Calu3 (cell line): ENCODE measurements at regions not wholly inside any gene's neighbourhood (a gene's known extent, or its start where the extent isn't known, plus 50 kb on each side); places are given as distances from the start of the nearest gene placed in this dataset.

Experiments used
- BruUV-seq: library from RNA; stranded (reverse); fragments of 400-500 nt; replicated peaks from 2 replicates; lab custom pipeline; 2021; lab: Mats Ljungman, UMichigan
- CTCF ChIA-PET: fragments of 300-600 bp; sonication (Branson Sonifier 250); formaldehyde crosslinking; loops from one replicate; lab custom pipeline; 2022; ENCODE audit warnings: antibody characterized with exemption; lab: Charles Lee
- DNase-seq: peaks from one replicate; pipeline ENCODE4 v3.0.0; 2022
- H3K27ac Mint-ChIP-seq: one replicate; pipeline ENCODE4 v1.8.0; 2022; ENCODE audit warnings: mixed read lengths; ENCODE audit not compliant: unreplicated experiment
- H3K27me3 Mint-ChIP-seq: one replicate; pipeline ENCODE4 v1.8.0; 2022; ENCODE audit warnings: mixed read lengths; ENCODE audit not compliant: unreplicated experiment
- H3K36me3 Mint-ChIP-seq: one replicate; pipeline ENCODE4 v1.8.0; 2022; ENCODE audit warnings: mild to moderate bottlenecking, moderate library complexity, mixed read lengths; ENCODE audit not compliant: insufficient read depth, unreplicated experiment
- H3K4me1 Mint-ChIP-seq: one replicate; pipeline ENCODE4 v1.8.0; 2022; ENCODE audit warnings: mild to moderate bottlenecking, low read depth, mixed read lengths; ENCODE audit not compliant: unreplicated experiment
- H3K4me3 Mint-ChIP-seq: one replicate; pipeline ENCODE4 v1.8.0; 2022; ENCODE audit warnings: mild to moderate bottlenecking, low read depth, moderate library complexity, mixed read lengths; ENCODE audit not compliant: unreplicated experiment
- H3K9me3 Mint-ChIP-seq: one replicate; pipeline ENCODE4 v1.8.0; 2022; ENCODE audit warnings: low read depth, mixed read lengths; ENCODE audit not compliant: unreplicated experiment
- CTCF ChIP-seq: fragments of 200-600 bp; IDR thresholded peaks from one replicate; pipeline ENCODE4 v1.8.0; 2022; ENCODE audit warnings: antibody characterized with exemption; ENCODE audit not compliant: unreplicated experiment
- intact Hi-C: fragments of 100-400 bp; cut with micrococcal nuclease; formaldehyde crosslinking; loops from one replicate; pipeline ENCODE4 v1.10.0; 2022; ENCODE audit not compliant: unreplicated experiment

- Mint-ChIP-seq H3K4me1 (no peaks in the 10 kb centered on the region), H3K4me3 (no peak overlapping the region), H3K27ac (no peak overlapping the region), H3K36me3 (no peaks in the 10 kb centered on the region), H3K27me3 (peaks cover 13% of the 10 kb centered on the region), H3K9me3 (peaks cover 7% of the 10 kb centered on the region)
- CTCF ChIA-PET: no interaction called here
- BruUV-seq: no TSS peak
- intact Hi-C loops: no loop called here
- DNase-seq: no peak
- TF ChIP-seq CTCF: no peak
Observed at GRCh38 chr7:153010416-153010815, 250.9 kb downstream of the ACTR3B start.

- Mint-ChIP-seq H3K9me3 (peaks cover 9% of the 10 kb centered on the region), H3K4me3 (no peak overlapping the region), H3K4me1 (no peaks in the 10 kb centered on the region), H3K27me3 (peaks cover 13% of the 10 kb centered on the region), H3K27ac (no peak overlapping the region), H3K36me3 (peaks cover 5% of the 10 kb centered on the region)
- intact Hi-C loops: no loop called here
- BruUV-seq: no TSS peak
- CTCF ChIA-PET: no interaction called here
- no peak for DNase-seq
- TF ChIP-seq CTCF: no peak
Observed at GRCh38 chr7:153012203-153012602, 252.7 kb downstream of the ACTR3B start.

- no peak for TF ChIP-seq CTCF
Observed at GRCh38 chr7:153017223-153017622, 257.7 kb downstream of the ACTR3B start.

GRCh38 chr7:153021542-153021941, 262.0 kb downstream of the ACTR3B start:
- Mint-ChIP-seq H3K9me3 (peaks cover 4% of the 10 kb centered on the region), H3K27me3 (peaks cover 10% of the 10 kb centered on the region), H3K4me1 (no peaks in the 10 kb centered on the region), H3K27ac (no peak overlapping the region), H3K4me3 (no peak overlapping the region), H3K36me3 (peaks cover under 1% of the 10 kb centered on the region)
- BruUV-seq: no TSS peak
- no peak for TF ChIP-seq CTCF
- intact Hi-C loops: no loop called here
- no peak for DNase-seq
- CTCF ChIA-PET: no interaction called here

More at GRCh38 chr7:153017223-153017622, 257.7 kb downstream of the ACTR3B start:
- Mint-ChIP-seq H3K9me3 (peaks cover 9% of the 10 kb centered on the region), H3K27me3 (peaks cover 11% of the 10 kb centered on the region), H3K4me1 (no peaks in the 10 kb centered on the region), H3K36me3 (peaks cover 5% of the 10 kb centered on the region), H3K27ac (no peak overlapping the region), H3K4me3 (no peak overlapping the region)
- no peak for DNase-seq
- CTCF ChIA-PET: no interaction called here
- no TSS peak for BruUV-seq
- intact Hi-C loops: no loop called here
